ENCODE measurements at regions not wholly inside any gene's neighbourhood (a gene's known extent, or its start where the extent isn't known, plus 50 kb on each side); places are given as distances from the start of the nearest gene placed in this dataset.

GRCh38 chr2:138943470-138943869 lies 163.3 kb upstream of the NXPH2 start:
- Histone ChIP-seq H3K36me3 (ENCODE audit: insufficient read depth in 1 of 2, low read depth in 1 of 2) (no peaks in the 10 kb centered on the region), H3K27ac (no peak overlapping the region), H3K4me1 (no peaks in the 10 kb centered on the region), H3K9me3 (peaks cover 2% of the 10 kb centered on the region), H3K4me3 (no peak overlapping the region), H3K27me3 (ENCODE audit: insufficient read depth in 3 of 3, low read length in 2 of 3) (no peaks in the 10 kb centered on the region)
- ATAC-seq: no peak
- intact Hi-C loops (cut with DNase I): no loop called here
- TF ChIP-seq CTCF (IDR thresholded peaks at IDR 0.05): no peak
- WGBS, 3 donors: 71 to 86% (median 82%) methylated on average over 2 of the region's 2 CpGs
- no peak for DNase-seq

GRCh38 chr2:138942466-138942865 lies 162.3 kb upstream of the NXPH2 start:
- DNase-seq (no peak), ATAC-seq (no peak)
- Histone ChIP-seq H3K36me3 (ENCODE audit: insufficient read depth in 1 of 2, low read depth in 1 of 2) (no peaks in the 10 kb centered on the region), H3K4me1 (no peaks in the 10 kb centered on the region), H3K4me3 (no peak overlapping the region), H3K27me3 (ENCODE audit: insufficient read depth in 3 of 3, low read length in 2 of 3) (no peaks in the 10 kb centered on the region), H3K9me3 (peaks cover 3% of the 10 kb centered on the region), H3K27ac (no peak overlapping the region)
- no peak for TF ChIP-seq CTCF (IDR thresholded peaks at IDR 0.05)
- intact Hi-C loops (cut with DNase I): no loop called here
- 54 to 72% (median 69%) methylated on average over 6 of the region's 6 CpGs for WGBS, 3 donors

GRCh38 chr2:138931284-138932256 lies 151.4 kb upstream of the NXPH2 start:
- 65 to 74% (median 71%) methylated on average over 18 of the region's 18 CpGs for WGBS, 3 donors
- H3K27ac ChIP-seq: no peak overlapping the region
- H3K4me3 ChIP-seq: no peak overlapping the region
- ATAC-seq (no peak), DNase-seq (no peak)
- no peaks in the 10 kb centered on the region for H3K27me3 ChIP-seq (ENCODE audit: insufficient read depth in 3 of 3, low read length in 2 of 3)
- no peak for TF ChIP-seq CTCF (IDR thresholded peaks at IDR 0.05)
- H3K4me1 ChIP-seq: no peaks in the 10 kb centered on the region
- H3K9me3 ChIP-seq: no peaks in the 10 kb centered on the region
- intact Hi-C loops (cut with DNase I): no loop called here
- no peaks in the 10 kb centered on the region for H3K36me3 ChIP-seq (ENCODE audit: insufficient read depth in 1 of 2, low read depth in 1 of 2)

GRCh38 chr2:138930571-138930970 lies 150.4 kb upstream of the NXPH2 start:
- no peak for TF ChIP-seq CTCF (IDR thresholded peaks at IDR 0.05)
- H3K27me3 ChIP-seq (ENCODE audit: insufficient read depth in 3 of 3, low read length in 2 of 3): no peaks in the 10 kb centered on the region
- no peak overlapping the region for H3K27ac ChIP-seq
- no peaks in the 10 kb centered on the region for H3K4me1 ChIP-seq
- H3K4me3 ChIP-seq: no peak overlapping the region
- intact Hi-C loops (cut with DNase I): no loop called here
- 74 to 77% (median 76%) methylated on average over 6 of the region's 6 CpGs for WGBS, 3 donors
- ATAC-seq: no peak
- no peaks in the 10 kb centered on the region for H3K9me3 ChIP-seq
- DNase-seq: no peak
- H3K36me3 ChIP-seq (ENCODE audit: insufficient read depth in 1 of 2, low read depth in 1 of 2): no peaks in the 10 kb centered on the region

Data from psoas muscle (tissue), 7 donors.